H1 (cell line): ENCODE measurements at regions not wholly inside any gene's neighbourhood (a gene's known extent, or its start where the extent isn't known, plus 50 kb on each side); places are given as distances from the start of the nearest gene placed in this dataset.

ENCODE experiments used
- HDAC6 ChIP-seq: IDR thresholded peaks from one replicate; pipeline ENCODE4 v1.7.1; 2012; ENCODE audit warnings: low read depth, mild to moderate bottlenecking, inconsistent platforms, low read length, moderate library complexity
- KDM4A ChIP-seq: IDR thresholded peaks from one replicate; pipeline ENCODE4 v1.7.1; 2012; ENCODE audit warnings: low read depth, mild to moderate bottlenecking, moderate library complexity, low read length, inconsistent platforms; ENCODE audit not compliant: severe bottlenecking
- NANOG ChIP-seq: IDR thresholded peaks from 2 replicates; pipeline ENCODE4 v1.6.1; 2011; ENCODE audit warnings: low read length, low read depth, mild to moderate bottlenecking, inconsistent platforms; ENCODE audit not compliant: insufficient read depth, poor library complexity, severe bottlenecking
- SIRT6 ChIP-seq: IDR thresholded peaks from one replicate; pipeline ENCODE4 v1.7.1; 2012; ENCODE audit warnings: low read length, inconsistent platforms
- TF ChIP-seq, protein P1 (sequence below): IDR thresholded peaks from 2 replicates; pipeline ENCODE4 v1.6.1; 2011; ENCODE audit warnings: low read length, improper control_type of control experiment

DNA sequence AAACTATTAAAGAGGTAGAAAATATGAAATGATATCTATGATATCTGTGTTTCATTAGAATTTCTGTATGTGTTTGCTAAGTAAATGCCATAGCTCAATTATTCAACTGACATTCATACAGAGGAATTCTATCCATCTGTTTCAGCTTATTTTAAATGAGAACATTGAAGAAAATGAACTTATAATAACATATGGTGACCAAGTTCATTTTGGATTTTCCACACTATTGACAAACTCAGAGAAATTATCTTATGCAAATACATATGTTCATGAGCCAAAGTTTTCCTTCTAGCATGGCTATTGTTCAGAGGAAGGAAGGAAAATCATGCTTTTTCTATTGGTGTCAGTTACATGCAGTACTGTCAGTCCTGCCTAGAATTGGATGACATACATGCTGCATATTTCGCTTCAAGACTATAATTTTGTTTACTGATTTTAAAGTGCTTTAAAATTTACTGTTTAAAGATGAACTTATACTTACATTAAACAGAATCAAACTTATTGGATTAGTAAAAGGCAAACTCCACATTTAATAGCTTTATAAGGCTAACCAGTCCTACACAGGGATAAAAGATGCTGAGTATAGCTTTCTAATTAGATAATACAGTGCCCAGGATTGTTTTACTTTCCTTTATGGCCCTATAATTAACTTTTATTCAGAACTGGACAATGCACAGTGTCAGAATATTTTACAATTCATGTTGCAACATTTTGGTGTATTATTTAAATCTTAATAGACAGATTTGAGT lies 646.2 kb downstream of the TRAM1L1 start (continued):
- no peak for TF ChIP-seq SIRT6
- TF ChIP-seq KDM4A = no peak
- no peak for TF ChIP-seq HDAC6
- TF ChIP-seq, protein P1, sequence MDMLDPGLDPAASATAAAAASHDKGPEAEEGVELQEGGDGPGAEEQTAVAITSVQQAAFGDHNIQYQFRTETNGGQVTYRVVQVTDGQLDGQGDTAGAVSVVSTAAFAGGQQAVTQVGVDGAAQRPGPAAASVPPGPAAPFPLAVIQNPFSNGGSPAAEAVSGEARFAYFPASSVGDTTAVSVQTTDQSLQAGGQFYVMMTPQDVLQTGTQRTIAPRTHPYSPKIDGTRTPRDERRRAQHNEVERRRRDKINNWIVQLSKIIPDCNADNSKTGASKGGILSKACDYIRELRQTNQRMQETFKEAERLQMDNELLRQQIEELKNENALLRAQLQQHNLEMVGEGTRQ = no peak
- no peak for TF ChIP-seq NANOG
